Activated CD8-positive, alpha-beta T cell treated with anti-CD3 and anti-CD28 coated beads for 36 hours (primary cell): ENCODE measurements at regions not wholly inside any gene's neighbourhood (a gene's known extent, or its start where the extent isn't known, plus 50 kb on each side); places are given as distances from the start of the nearest gene placed in this dataset.

Experiments used
- ATAC-seq: fragments of 200-7000 bp; cut with Tn5 transposase; one replicate; pipeline ENCODE4 v1.10.0; 2021; ENCODE audit warnings: mild to moderate bottlenecking, moderate library complexity
- CTCF ChIA-PET: fragments of 350-600 bp; sonication (Branson Sonifier 250); formaldehyde crosslinking; loops from one replicate; lab custom pipeline; 2021; ENCODE audit warnings: antibody characterized with exemption; lab: Charles Lee
- POLR2A ChIA-PET: fragments of 350-600 bp; sonication (Branson Sonifier 250); formaldehyde crosslinking; loops from one replicate; lab custom pipeline; 2021; ENCODE audit warnings: antibody characterized with exemption; lab: Charles Lee
- DNase-seq: peaks from one replicate; pipeline ENCODE4 v3.0.0-alpha.2; 2020
- H3K27ac Mint-ChIP-seq: one replicate; pipeline ENCODE4 v1.8.0; 2021; ENCODE audit warnings: mild to moderate bottlenecking, mixed read lengths
- H3K27me3 Mint-ChIP-seq: one replicate; pipeline ENCODE4 v1.8.0; 2021; ENCODE audit warnings: mixed read lengths
- H3K36me3 Mint-ChIP-seq: one replicate; pipeline ENCODE4 v1.8.0; 2021; ENCODE audit warnings: low read depth, mixed read lengths
- H3K4me1 Mint-ChIP-seq: one replicate; pipeline ENCODE4 v1.8.0; 2021; ENCODE audit warnings: low read depth, mixed read lengths
- H3K4me3 Mint-ChIP-seq: one replicate; pipeline ENCODE4 v1.8.0; 2021; ENCODE audit warnings: mild to moderate bottlenecking, moderate library complexity, mixed read lengths
- H3K9me3 Mint-ChIP-seq: one replicate; pipeline ENCODE4 v1.8.0; 2021; ENCODE audit warnings: mixed read lengths
- CTCF ChIP-seq: fragments of 200-600 bp; IDR thresholded peaks from one replicate; pipeline ENCODE4 v1.8.0; 2022; ENCODE audit warnings: antibody characterized with exemption, mild to moderate bottlenecking
- intact Hi-C: fragments of 100-400 bp; cut with micrococcal nuclease; formaldehyde crosslinking; loops from one replicate; pipeline ENCODE4 v1.10.0; 2022

DNA sequence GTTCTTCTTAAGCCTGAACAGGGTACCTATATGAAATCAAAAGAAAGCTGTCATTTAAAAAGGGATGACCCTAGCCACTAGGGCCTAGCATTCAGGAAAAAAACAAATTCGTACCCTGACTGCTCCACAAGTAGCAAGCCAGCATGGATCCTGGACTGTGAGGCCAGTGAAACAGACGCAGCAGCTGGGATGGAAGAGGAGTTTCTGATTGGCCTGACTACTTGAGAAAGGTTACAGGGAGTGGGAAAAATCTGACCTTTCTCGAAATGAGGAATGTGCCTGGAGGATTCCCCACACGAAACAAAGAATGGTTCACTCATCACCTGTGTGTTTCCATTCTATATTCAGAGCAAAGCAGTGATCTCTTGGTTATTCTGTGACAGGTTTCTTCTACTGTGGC is 87.6 kb upstream of the JADE1 start:
- POLR2A ChIA-PET: no interaction called here
- Mint-ChIP-seq H3K27me3 (no peaks in the 10 kb centered on the region), H3K36me3 (no peaks in the 10 kb centered on the region), H3K4me1 (no peaks in the 10 kb centered on the region), H3K27ac (no peak overlapping the region), H3K4me3 (no peak overlapping the region), H3K9me3 (no peaks in the 10 kb centered on the region)
- CTCF ChIA-PET: no interaction called here
- intact Hi-C loops: no loop called here
- TF ChIP-seq CTCF: no peak
- ATAC-seq (no peak), DNase-seq (no peak)

- H3K4me3 Mint-ChIP-seq: no peak overlapping the region
- H3K9me3 Mint-ChIP-seq: no peaks in the 10 kb centered on the region
- ChIA-PET POLR2A (no interaction called here), CTCF (no interaction called here)
- TF ChIP-seq CTCF: no peak
- intact Hi-C loops: no loop called here
- DNase-seq (no peak), ATAC-seq (no peak)
- H3K36me3 Mint-ChIP-seq: no peaks in the 10 kb centered on the region
- no peaks in the 10 kb centered on the region for H3K4me1 Mint-ChIP-seq
- no peak overlapping the region for H3K27ac Mint-ChIP-seq
- H3K27me3 Mint-ChIP-seq: no peaks in the 10 kb centered on the region
Observed at GRCh38 chr4:128720270-128720669, 89.2 kb upstream of the JADE1 start.

- Mint-ChIP-seq H3K4me1 (no peaks in the 10 kb centered on the region), H3K36me3 (no peaks in the 10 kb centered on the region), H3K27me3 (peaks cover 2% of the 10 kb centered on the region), H3K27ac (no peak overlapping the region), H3K4me3 (no peak overlapping the region), H3K9me3 (no peaks in the 10 kb centered on the region)
- no peak for TF ChIP-seq CTCF
- POLR2A ChIA-PET: interaction anchor here (1.3 kb wide), 1 partner anchor 21 kb away, joined by 3 read pairs; no protein-coding TSS in a partner anchor
- DNase-seq (no peak), ATAC-seq (no peak)
- CTCF ChIA-PET: interaction anchor here (1.6 kb wide), 1 partner anchor 14 kb away, joined by 5 read pairs; no protein-coding TSS in a partner anchor
- intact Hi-C loops: no loop called here
Observed at GRCh38 chr4:128718768-128719167, 90.7 kb upstream of the JADE1 start.

DNA sequence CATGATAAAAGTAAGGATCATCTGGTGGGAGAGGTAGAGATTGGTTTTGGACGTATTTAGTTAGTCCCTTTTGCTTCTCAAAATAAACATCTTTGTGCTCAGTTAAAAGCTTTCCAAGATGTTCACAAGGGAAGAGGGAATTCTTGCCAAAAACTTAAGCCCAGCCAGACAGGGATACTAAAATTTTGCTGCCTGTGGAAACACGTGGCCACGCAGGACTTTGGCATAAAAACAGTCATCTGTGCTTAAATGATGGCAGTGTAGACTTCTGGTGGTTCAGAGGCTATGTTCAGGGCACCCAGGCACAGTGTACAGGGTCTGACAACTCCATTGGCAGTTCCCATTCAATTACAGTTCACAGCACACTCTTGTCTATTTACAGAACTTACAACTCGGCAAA is 93.2 kb upstream of the JADE1 start:
- no peak overlapping the region for H3K27ac Mint-ChIP-seq

GRCh38 chr4:128715616-128716015 is 93.9 kb upstream of the JADE1 start:
- Mint-ChIP-seq H3K27me3 (peaks cover 2% of the 10 kb centered on the region), H3K9me3 (no peaks in the 10 kb centered on the region), H3K27ac (no peak overlapping the region), H3K36me3 (no peaks in the 10 kb centered on the region), H3K4me3 (no peak overlapping the region), H3K4me1 (no peaks in the 10 kb centered on the region)
- DNase-seq (no peak), ATAC-seq (no peak)
- TF ChIP-seq CTCF: no peak
- intact Hi-C loops: no loop called here
- ChIA-PET CTCF (no interaction called here), POLR2A (no interaction called here)

More for the DNA sequence above, 93.2 kb upstream of the JADE1 start:
- H3K27me3 Mint-ChIP-seq: peaks cover 2% of the 10 kb centered on the region
- CTCF ChIA-PET: no interaction called here
- no peaks in the 10 kb centered on the region for H3K4me1 Mint-ChIP-seq
- no peak for DNase-seq
- H3K4me3 Mint-ChIP-seq: no peak overlapping the region
- intact Hi-C loops: no loop called here
- no peaks in the 10 kb centered on the region for H3K36me3 Mint-ChIP-seq
- POLR2A ChIA-PET: no interaction called here
- no peak for TF ChIP-seq CTCF
- no peak for ATAC-seq
- H3K9me3 Mint-ChIP-seq: no peaks in the 10 kb centered on the region
